Epithelial cell of esophagus (primary cell): ENCODE measurements at regions not wholly inside any gene's neighbourhood (a gene's known extent, or its start where the extent isn't known, plus 50 kb on each side); places are given as distances from the start of the nearest gene placed in this dataset.
"Not testable (repeated sequence)": the region's sequence is repeated elsewhere in the genome, so short reads cannot be mapped to it uniquely, and the experiment has no call there.

Experiments
- DNase-seq: peaks from one replicate; pipeline ENCODE4 v3.0.0; 2010; ENCODE audit warnings: low read depth
- H3K4me3 ChIP-seq: 2 replicates; pipeline ENCODE4 v1.5.1; 2011; ENCODE audit warnings: mild to moderate bottlenecking, low read length, control low read depth
- TF ChIP-seq, protein P1 (sequence below): IDR thresholded peaks from 2 replicates; pipeline ENCODE4 v1.5.1; 2011; ENCODE audit warnings: low read depth, mild to moderate bottlenecking, low read length, control low read depth, inconsistent platforms; ENCODE audit not compliant: insufficient read depth; ENCODE audit errors: missing control alignments

DNA sequence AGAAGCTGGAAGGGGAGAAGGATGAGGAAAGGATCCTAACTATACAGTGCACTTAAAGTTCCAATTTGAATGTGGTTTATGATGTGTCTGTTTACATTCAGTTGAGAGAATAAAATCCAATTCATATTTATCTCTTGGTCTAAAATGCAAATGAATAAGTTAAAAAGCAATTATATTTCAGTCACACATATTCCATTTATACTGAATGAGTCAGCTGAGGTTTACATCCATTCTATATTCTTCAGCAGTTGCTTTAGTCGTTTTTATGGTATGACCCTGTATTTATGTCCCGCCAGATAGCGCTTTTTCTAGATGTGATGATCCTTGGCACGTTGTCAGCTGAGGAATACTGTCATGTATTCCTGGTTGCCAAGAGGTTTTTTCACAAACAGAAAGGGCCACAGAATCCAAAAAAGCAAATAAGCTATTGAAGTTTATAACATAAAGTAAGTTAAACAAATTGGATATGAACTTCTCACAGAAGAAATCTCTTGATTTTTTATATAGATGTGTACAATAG lies 866.2 kb downstream of the NCAM2 start:
- no peak overlapping the region for H3K4me3 ChIP-seq
- TF ChIP-seq, protein P1, sequence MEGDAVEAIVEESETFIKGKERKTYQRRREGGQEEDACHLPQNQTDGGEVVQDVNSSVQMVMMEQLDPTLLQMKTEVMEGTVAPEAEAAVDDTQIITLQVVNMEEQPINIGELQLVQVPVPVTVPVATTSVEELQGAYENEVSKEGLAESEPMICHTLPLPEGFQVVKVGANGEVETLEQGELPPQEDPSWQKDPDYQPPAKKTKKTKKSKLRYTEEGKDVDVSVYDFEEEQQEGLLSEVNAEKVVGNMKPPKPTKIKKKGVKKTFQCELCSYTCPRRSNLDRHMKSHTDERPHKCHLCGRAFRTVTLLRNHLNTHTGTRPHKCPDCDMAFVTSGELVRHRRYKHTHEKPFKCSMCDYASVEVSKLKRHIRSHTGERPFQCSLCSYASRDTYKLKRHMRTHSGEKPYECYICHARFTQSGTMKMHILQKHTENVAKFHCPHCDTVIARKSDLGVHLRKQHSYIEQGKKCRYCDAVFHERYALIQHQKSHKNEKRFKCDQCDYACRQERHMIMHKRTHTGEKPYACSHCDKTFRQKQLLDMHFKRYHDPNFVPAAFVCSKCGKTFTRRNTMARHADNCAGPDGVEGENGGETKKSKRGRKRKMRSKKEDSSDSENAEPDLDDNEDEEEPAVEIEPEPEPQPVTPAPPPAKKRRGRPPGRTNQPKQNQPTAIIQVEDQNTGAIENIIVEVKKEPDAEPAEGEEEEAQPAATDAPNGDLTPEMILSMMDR = no peak
- no peak for DNase-seq

DNA sequence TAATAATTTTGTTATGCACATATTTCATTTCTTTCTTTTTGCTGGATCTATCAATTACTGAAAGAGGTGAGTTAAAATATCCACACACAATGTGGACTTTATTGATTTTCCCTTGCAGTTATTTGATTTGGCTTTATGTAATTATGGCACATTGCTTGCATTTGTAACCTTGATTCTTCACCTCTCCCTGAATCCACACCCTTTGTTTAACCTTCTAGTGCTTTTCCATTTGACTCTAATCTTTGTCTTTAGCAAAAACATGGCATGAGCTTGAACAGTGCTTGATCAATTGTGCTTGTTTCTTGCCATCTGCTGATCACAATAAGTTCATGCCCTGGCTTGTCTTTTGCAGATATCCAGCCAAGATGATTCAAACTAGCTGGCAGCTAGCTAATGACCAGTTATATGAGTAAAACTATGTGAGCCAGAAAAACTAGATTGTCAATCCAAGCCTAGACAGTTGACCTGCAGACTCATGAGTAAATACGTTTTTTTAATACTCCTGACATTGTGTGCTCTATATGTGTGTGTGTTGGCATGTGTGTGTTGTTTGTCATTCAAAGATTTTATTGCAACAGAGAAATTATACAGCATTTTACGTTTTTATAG lies 899.2 kb downstream of the NCAM2 start:
- DNase-seq = peak; percentile 74

DNA sequence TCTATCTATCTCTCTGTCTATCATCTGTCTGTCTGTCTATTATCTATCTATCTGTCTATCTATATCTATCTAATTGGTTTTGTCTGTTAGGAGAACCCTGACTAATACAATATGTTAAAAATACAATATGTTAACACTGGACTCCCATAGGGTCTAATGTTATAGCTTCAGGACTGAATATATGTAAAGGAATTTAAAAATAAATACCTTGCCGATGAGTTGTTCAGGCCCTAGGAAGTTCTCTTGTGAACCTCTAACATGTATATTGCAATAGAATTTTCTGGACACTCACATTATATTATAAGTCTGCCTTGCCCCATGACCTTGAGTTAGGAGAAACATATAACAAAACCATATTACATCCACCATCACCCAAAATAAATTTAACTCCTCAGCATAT lies 900.6 kb downstream of the NCAM2 start:
- TF ChIP-seq, protein P1 = no peak
- no peak for DNase-seq
- H3K4me3 ChIP-seq = no peak overlapping the region

More for the DNA sequence above, 899.2 kb downstream of the NCAM2 start:
- TF ChIP-seq, protein P1 = no peak
- H3K4me3 ChIP-seq = no peak overlapping the region

- H3K4me3 ChIP-seq, DNase-seq: not testable (repeated sequence)
Observed at GRCh38 chr21:21902416-21902815, 904.2 kb downstream of the NCAM2 start.

DNA sequence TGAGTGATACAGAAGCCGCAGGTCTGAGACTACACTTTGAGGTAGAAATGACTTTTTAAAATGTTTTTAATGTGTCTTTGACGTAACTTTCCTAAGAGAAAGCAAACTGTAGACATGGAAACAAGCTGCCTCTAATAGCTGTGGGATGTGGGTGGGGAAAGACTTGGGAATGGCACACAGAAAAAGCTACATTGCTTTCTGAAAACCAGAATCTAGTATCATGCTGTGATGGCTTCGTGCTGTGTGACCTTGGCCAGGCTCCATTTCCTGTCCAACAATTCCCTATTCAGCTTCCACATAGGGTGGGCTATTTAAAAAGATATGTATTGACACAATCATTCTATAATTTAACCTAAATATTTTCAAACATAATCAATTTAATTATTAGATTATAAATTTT lies 909.1 kb downstream of the NCAM2 start:
- TF ChIP-seq, protein P1 = no peak
- DNase-seq = no peak

DNA sequence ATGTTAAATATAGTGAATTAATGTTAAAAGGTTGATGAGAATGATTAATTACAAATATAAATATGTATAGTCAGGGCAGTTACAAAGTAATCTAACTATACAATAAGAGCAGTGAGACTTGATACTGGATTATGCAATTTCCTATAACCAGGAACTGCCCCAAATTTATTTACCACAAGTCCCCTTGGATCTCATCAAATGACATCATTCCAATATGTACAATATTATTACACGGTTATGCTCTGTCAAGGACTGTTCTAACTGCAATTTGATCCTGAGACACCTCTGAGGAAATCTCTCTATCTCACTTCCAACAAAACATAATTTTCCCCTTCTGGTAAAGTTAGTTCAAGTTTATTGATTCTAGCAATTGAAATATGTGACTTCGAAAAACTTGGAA lies 917.6 kb downstream of the NCAM2 start:
- H3K4me3 ChIP-seq = no peak overlapping the region
- TF ChIP-seq, protein P1 = no peak
- DNase-seq = no peak

More for the DNA sequence above, 909.1 kb downstream of the NCAM2 start:
- H3K4me3 ChIP-seq = no peak overlapping the region

- H3K4me3 ChIP-seq = no peak overlapping the region
- peak; percentile 17 for DNase-seq
- TF ChIP-seq, protein P1 = no peak
Observed at GRCh38 chr21:21921410-21922232, 923.4 kb downstream of the NCAM2 start.
